ENCODE measurements at regions not wholly inside any gene's neighbourhood (a gene's known extent, or its start where the extent isn't known, plus 50 kb on each side); places are given as distances from the start of the nearest gene placed in this dataset.
"Not testable (repeated sequence)": the region's sequence is repeated elsewhere in the genome, so short reads cannot be mapped to it uniquely, and the experiment has no call there.

- DNase-seq = no peak
These were observed 280.3 kb upstream of the NUDT12 start for GRCh38 chr5:103842936-103843335.

GRCh38 chr5:103840600-103840999 lies 278.0 kb upstream of the NUDT12 start:
- DNase-seq = no peak

- no peak for DNase-seq
These were observed 271.6 kb upstream of the NUDT12 start for GRCh38 chr5:103834216-103834615.

GRCh38 chr5:103829585-103829984 lies 267.0 kb upstream of the NUDT12 start:
- no peak for DNase-seq

- DNase-seq = no peak
These were observed 265.4 kb upstream of the NUDT12 start for GRCh38 chr5:103827976-103828375.

- no peak for DNase-seq
These were observed 258.8 kb upstream of the NUDT12 start for GRCh38 chr5:103821361-103821760.

GRCh38 chr5:103808464-103809106 lies 246.0 kb upstream of the NUDT12 start:
- peak; percentile 54 for DNase-seq

GRCh38 chr5:103804711-103805110 lies 242.1 kb upstream of the NUDT12 start:
- DNase-seq = no peak

GRCh38 chr5:103801681-103802080 lies 239.1 kb upstream of the NUDT12 start:
- DNase-seq = no peak

- no peak for DNase-seq
These were observed 238.3 kb upstream of the NUDT12 start for GRCh38 chr5:103800741-103801495.

- no peak for DNase-seq
These were observed 231.1 kb upstream of the NUDT12 start for GRCh38 chr5:103793595-103794182.

- DNase-seq = no peak
These were observed 223.0 kb upstream of the NUDT12 start for GRCh38 chr5:103785569-103785968.

GRCh38 chr5:103783669-103784068 lies 221.1 kb upstream of the NUDT12 start:
- DNase-seq = no peak

GRCh38 chr5:103780794-103781193 lies 218.2 kb upstream of the NUDT12 start:
- no peak for DNase-seq

- no peak for DNase-seq
These were observed 212.1 kb upstream of the NUDT12 start for GRCh38 chr5:103774721-103775120.

GRCh38 chr5:103772248-103772647 lies 209.7 kb upstream of the NUDT12 start:
- no peak for DNase-seq

GRCh38 chr5:103764403-103764802 lies 201.8 kb upstream of the NUDT12 start:
- no peak for DNase-seq

GRCh38 chr5:103758996-103759395 lies 196.4 kb upstream of the NUDT12 start:
- DNase-seq = no peak

- no peak for DNase-seq
These were observed 193.4 kb upstream of the NUDT12 start for GRCh38 chr5:103755974-103756373.

- no peak for DNase-seq
These were observed 182.9 kb upstream of the NUDT12 start for GRCh38 chr5:103745353-103746065.

- DNase-seq = no peak
These were observed 181.6 kb upstream of the NUDT12 start for GRCh38 chr5:103744159-103744558.

- DNase-seq = no peak
These were observed 180.8 kb upstream of the NUDT12 start for GRCh38 chr5:103743421-103743820.

- no peak for DNase-seq
These were observed 179.4 kb upstream of the NUDT12 start for GRCh38 chr5:103741984-103742383.

GRCh38 chr5:103736343-103736742 lies 173.8 kb upstream of the NUDT12 start:
- not testable (repeated sequence) for DNase-seq
